Middle frontal gyrus (tissue), 1 donor: ENCODE measurements at regions not wholly inside any gene's neighbourhood (a gene's known extent, or its start where the extent isn't known, plus 50 kb on each side); places are given as distances from the start of the nearest gene placed in this dataset.
"Not testable (repeated sequence)": the region's sequence is repeated elsewhere in the genome, so short reads cannot be mapped to it uniquely, and the experiment has no call there.

Experiments used
- DNase-seq: peaks from one replicate; pipeline ENCODE4 v3.0.0-alpha.2; 2015; ENCODE audit warnings: low spot score; ENCODE audit errors: extremely low spot score

DNA sequence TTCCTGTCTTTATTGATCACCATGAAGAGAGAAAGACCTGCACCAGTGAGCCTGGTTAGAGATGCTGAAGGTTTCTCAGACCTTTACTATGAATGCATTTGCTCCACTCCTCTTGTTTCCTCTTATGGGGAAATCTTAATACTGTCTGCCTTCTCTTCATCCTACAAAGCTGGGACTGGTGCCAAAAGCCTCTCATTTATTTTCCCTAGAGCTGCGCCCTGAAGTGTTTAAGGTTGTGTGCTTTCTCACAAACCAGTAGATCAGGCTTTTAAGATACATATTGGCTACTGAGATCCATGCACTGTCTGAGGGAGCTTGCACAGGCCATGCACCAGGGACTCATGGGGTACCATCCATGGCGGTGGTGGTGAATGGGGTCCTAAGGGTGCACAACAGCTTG is 286.1 kb upstream of the PMFBP1 start:
- DNase-seq = no peak

DNA sequence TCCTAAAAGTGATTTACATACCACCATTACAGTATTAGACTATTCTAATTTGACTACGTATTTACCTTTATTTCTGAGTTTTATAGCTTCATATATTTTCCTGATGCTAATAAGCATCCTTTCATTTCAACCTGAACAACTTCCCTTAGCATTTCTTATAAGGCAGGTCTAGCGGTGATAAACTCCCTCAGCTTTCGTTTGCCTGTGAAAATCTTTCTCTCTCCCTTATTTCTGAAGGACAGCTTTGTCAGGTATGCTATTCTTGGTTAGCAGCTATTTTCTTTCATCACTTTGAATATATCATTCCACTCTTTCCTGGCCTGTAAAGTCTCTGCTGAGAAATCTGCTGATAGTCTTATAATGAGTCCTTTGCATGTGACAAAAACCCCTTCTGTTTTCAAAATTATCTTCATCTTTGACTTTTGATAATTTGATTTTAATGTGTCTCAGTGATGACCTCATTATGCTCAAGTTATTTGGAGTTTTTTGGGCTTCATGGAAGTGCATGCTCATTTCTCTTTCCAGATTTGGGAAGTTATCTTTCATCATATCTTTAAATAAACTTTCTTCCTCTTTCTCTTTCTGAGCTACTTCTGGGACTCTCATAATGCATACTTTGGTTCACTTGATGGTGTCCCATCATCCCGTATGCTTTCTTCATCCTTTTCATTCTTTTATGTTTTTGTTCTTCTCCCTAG is 285.4 kb upstream of the PMFBP1 start:
- no peak for DNase-seq

DNA sequence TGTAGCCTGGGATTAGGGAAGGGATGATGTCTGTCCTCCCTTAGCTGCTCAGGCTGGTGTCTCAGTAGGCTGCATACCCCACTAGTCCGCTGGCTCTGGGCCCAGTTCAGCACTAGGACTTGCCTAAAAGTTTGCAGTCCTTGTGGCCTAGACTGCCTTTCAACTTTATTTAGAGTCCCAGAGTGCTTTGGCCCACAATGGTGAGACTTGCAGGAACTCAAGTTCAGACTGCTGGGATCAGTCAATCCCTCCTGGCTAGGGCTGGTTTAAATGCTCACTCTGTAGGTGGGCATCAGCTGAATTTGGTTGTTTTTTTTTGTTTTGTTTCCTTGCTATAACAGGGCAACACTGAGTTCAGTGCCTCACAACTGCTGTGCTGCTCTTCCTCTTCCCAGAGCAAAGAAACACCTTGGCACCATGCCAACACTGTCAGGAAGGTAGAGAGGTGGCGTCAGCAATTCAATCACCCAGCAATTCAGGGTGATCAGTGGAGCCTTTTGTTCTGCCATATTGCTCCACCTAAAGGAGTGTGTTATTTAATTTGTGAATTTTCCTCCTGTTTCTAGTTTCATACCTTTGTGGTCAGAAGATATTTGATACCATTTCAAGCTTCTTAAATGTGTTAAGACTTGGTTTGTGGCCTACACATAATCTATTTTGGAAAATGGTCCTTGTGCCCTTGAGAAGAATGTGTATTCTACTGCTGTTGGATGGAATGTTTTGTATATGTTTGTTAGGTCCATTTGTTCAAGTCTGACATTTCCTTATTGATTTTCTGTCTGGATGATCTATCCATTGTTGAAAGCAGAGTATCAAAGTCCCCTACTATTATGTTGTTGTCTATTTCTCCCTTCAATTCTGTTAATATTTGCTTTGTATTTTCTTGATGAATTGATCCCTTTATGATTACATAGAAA is 284.0 kb upstream of the PMFBP1 start:
- DNase-seq = no peak

DNA sequence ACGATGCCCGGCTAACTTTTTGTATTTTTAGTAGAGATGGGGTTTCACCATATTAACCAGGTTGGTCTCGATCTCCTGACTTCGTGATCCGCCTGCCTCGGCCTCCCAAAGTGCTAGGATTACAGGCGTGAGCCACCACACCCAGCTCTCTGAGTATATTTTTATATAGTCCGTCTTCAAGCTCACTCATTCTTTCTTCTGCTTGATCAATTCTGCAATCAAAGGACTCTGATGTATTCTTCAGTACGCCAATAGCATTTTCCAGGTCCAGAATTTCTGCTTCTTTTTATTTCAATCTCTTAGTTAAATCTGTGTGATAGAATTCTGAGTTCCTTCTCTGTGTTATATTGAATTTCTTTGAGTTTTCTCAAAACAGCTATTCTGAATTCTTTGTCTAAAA is 281.9 kb upstream of the PMFBP1 start:
- not testable (repeated sequence) for DNase-seq

DNA sequence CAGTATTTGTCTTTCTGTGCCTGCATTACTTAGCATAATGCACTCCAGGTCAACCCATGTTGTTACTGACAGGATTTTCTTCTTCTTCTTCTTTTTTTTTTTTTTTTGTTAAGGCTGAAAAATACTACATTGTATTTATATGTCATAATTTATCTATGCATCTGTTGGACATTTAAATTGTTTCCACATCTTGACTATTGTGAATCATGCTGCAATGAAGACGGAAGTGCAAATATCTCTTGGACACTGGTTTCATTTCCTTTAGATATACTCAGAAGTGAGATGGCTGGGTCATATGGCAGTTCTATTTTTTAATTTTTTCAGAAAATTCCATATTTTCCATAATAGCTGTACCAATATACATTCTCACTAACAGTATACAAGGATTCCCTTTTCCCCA is 272.7 kb upstream of the PMFBP1 start:
- DNase-seq = no peak

DNA sequence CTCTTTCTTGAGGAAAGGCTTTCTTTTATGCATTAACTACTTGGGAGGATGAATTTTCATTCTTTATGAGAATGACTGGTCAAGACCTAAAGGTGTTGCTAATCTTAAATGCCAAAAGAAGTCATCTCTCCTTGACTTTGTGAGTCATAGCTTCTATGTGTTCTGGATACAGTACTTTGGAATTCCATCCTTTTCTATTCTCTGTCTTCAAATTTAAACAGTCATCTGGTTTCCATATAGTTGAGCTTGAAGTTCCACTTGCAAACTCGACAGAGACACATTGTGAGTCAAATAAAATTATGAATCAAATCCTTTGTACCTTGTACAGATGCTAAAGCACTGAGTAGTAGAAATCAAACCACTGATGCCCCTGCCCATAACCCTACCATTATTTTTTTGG is 271.9 kb upstream of the PMFBP1 start:
- DNase-seq = no peak

DNA sequence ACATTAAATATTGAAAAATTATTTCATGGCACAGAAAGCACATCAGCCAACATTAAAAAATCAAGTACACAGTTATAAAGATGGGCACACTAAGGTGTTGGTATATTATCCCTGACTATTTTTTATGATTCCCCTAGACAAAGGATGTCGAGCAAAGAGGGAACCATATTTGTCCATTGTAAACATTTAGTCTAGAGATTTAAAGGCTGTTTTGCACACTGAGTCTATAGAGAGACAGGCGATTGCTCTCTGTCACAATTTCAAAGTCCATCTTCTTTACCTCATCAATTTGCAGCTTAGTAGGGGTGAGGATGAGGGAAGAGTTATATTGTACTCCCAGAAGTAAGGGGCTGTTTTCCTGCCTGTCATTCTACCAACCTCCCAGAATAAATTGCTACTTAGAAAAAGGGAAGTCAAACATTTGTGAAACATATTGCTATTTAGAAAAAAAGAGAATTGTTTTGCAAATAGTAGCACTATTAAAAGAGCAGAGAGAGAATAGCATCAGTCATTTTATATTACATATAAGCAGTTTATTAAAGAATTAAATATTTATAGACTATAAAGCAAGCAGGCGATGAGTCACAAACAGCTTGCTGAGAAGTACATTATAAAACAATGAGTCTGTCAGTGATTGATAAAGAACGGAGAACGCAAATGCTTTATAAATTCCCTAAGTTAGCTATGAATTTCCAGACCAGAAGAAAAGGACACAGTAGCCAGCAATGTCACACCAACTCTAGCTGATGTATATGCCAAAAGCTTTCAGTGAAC is 270.6 kb upstream of the PMFBP1 start:
- DNase-seq = no peak

DNA sequence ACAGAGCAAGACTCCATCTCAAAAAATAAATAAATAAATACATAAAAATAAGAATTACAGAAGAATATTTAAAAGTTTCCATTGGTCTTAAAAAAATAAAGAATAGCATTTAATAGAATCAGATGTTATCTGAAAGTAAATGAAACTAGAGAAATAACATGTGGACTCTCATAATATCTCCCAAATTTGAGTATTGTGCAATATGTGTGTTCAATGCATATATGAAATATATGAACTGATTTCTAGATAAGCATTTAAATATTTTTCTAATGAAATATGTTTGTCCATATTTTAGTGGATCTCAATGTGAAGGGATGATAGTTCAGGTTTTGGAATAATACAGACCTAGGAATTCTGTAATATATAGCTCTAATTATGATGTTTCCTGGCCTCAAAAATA is 265.9 kb upstream of the PMFBP1 start:
- no peak for DNase-seq

DNA sequence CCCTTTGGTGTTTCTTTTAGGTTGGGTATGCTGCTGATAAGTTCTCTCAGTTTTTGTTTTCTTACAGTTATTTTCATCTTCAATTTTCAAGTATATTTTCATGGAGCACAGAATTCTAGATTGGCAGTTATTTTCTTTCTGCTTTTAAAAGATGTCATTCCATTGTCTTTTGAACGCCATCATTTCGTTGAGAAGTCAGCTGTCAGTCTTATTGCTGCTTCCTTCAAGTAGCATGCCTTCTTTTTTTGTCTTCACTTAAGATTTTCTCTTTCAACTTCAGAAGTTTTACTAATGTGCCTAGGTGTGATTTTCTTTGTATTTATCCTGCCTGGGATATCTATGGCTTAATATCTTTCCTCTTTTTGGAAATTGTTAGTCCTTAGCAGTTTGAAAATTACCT is 262.2 kb upstream of the PMFBP1 start:
- no peak for DNase-seq

DNA sequence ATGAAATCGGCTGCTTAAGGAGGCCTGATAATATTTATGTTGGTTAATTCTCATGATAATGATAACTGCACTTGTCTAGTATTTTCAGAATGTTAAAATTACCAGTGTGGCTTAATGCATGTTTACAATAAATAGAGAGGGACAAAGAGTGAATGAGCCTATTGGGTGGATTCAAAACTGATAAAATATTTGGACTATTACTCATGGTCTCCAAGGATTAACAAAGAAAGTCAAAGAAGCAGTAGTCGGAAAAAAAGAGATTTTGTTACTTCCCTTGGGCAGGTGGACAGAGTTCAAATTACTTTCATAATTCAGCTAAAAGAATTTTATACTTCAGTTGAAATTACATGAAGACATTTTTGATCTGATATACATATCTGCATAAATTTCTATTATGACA is 258.2 kb upstream of the PMFBP1 start:
- DNase-seq = no peak

DNA sequence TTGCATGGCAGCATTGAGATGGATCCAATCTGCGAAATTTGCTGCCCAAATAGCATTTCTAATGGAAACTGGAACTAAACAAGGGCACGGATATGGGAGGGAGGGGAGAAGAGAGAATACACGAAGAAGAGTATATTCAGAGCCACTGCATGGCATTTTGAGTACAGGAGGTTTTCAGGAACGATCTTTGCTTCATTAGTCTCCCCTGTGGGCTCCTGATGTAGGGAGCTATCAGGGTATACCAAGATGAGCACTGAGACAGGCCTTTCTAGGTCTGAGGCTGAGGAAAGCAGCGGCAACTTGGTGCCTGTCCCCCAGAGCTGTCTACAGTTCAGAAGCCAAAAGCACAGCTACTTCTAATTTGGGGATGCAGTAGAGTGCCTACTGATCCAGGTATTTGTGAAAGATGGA is 257.7 kb upstream of the PMFBP1 start:
- no peak for DNase-seq

DNA sequence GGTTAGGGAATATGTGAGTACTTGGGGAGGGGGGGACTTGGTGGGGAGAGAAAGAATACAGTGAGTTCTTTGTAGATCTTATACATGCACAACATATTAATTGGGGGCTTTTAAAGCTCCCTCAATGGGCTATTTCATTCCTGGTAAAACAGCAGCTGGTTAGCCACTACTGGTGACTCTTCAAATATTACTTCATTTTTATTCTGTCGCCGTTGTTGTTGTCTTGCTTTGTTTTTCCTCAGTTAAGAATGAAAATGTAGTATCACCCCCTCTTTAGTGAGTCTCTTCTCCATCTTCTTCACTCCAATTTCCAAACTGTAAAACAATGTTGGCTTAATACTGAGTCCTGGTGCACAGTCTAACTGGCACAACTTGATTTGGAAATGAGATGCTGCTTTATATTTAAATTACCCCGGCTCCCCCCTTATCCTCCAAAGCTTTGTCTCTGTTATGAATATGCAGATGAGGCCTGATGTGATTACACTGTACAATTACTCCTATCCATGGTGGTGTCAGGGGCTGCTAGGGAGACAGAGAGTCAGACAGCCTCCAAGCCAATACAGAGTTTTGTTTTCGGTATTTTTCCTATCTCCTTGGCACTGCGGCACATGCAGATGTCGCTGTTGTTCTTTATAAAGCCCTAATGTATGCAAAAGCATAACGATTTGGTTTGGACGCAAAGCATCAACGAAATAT is 256.9 kb upstream of the PMFBP1 start:
- peak; percentile 67 for DNase-seq

DNA sequence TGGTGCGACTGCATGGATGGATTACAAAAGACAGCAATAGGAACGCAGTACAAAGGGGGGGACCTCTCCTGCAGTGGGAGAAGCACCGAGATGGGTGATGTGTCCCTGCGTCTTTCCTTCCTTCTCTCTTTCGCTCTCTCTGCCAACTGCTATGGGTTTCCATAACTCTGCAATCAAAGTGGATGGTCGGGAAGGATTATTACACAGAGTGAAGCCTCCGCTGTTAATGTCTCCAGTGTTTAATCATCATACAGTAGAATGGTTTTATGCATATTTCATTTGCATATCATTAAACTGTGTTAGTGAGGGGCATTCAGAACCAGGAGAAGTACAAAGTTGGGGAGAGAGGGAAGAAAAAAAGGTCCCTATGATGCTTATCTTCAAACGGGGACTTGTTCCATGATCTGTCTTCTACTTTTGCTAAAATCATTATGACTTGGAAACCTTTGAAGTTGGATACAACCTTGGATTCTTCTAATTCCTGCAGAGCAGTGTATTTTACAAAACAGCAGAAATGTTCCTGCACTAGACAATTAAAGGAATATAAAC is 255.9 kb upstream of the PMFBP1 start:
- DNase-seq = no peak

DNA sequence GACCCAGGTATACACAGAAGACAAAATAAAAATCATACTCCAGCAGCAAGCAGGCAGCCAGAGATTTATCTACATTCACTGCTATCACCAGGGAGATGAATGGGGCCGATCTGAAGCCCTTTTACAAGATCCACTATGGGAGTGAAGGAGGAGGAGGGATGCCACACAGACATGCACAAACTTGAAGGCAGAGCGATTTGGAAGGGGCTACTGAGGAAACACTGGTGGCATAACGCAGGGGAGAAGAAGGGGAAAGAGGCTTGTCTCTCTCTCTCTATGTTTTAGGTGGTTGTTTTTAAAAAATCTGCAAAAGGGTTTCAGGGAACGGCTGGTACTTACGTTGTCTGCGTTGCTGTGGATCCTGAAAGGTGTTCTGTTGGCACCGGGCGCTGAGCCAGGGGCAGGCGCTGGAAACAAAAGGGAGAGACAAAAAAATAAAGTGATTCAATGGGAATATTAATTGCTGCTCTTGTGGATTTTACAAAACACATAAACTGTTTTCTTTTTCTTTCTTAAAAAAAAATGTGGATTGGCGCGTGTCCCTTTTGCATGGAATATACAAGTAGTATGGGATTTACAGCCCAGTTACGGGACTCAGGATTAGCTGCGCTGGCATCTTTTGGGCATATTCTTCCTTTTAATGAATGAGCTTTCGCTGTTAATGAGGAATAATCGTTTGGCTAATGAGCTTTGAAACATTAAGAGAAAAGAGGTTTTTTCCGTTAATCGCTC is 255.3 kb upstream of the PMFBP1 start:
- DNase-seq = no peak

DNA sequence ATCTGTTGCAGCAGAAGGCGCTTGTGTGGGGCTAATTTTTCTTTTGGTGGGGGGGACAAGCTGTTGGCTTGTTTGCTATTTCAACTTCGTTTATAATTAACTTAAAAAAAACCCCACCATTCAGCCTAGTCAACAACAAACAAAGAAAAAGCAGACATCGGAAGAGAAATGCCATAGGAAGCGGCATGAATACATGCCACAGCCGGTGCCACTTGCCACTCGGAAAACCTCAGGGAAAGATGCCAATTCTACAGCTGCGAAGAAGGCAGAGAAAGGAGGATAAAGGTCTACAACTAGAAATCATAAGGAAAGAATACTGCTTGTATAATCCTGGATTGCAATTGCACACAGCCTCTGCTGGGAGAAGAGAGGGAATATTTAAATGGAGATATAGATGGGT is 254.4 kb upstream of the PMFBP1 start:
- no peak for DNase-seq

DNA sequence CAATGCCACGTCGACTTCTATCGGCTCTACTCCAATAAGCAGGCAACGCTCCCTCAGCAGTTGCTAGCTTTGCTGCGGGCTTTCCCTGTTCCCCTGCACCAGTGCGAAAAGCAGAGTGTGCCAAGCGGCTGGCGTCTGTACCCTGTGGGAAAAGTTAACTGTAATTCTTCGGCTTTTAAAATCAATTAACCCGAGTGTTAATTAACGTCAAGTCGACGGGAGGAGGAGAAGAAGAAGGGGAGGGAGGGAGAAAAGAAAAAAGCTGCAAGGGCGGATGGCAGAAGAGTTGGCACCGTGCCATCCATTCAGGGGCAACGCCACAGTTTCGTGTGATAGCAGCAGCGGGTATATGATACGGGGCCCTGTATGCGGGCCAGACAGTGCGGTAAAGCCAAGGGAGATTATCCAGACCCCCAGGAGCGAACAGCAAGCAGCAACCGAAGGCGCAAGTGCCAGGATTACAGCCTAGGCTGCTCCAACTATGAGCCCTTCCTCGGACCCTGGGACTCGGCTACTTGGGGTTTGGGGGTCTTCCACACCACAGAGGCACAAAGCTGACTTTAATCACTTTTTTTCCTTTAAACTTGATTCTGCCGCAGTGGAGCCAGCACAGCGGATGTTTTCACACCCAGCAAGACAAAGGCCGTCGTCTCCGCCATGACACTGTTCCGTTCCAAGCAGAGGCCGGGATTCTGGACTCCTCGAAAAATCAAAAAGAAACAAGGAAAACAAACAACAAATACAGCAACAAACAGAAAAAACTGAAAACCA is 253.8 kb upstream of the PMFBP1 start:
- DNase-seq = peak; percentile 44

DNA sequence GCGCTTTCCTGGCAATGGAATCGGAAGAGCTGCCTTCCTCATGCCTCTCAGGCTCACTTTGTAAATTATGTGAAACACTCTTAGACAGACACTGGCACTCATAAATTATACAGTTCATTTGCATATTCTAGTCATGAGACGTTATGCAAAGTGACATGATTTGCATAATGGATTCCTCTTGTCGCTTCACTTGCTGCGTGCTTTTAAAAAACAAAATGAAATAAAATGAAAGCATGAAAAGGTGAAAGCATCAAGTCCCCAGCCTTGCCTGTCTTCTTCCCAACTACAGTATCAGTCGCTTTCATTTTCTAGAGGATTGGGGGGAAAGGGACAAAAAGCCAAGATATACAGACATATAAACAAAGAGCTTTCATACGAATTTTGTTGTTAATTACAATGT is 252.8 kb upstream of the PMFBP1 start:
- no peak for DNase-seq

DNA sequence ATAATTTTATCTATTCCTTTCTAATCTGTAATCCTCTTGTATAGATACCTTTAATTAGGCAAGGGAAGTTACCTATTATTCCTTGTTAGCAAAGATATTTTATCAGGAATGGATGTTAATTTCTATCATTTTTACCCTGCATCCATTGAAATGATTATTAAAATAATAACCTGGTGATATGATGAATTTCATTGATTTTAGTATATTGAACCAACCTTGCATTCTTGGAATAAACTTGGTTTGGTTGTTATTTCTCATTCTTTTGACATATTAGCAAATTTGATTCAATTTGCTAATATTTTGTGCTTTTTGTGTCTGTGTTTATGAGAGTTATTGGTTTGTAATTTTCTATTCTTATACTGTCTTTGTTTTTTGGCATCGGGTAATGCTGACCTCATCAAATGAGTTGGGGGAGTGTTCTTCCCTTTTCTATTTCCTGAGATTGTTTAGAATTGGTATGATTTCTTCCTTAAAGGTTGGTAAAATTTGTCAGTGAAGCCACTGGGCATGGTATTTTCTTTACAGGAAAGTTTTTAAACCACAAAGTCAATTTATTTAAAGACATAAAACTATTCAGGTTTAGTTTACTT is 250.4 kb upstream of the PMFBP1 start:
- no peak for DNase-seq

DNA sequence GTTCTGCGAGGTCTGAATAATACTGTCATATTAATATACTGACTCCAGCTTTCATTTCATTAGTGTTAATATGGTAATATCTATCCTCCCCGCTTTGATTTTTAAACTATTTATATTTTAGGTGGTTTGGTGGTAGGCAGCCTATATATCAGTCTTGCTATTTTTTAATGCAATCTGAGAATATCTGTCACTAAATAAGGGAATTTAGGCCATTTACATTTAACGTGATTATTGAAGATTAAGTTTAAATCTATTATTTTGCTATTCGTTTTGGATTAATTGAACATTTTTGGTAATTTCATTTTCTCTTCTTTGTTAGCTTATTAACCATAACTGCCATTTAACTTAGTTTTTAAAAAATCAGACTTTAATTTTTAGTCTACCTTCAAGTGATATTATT is 247.7 kb upstream of the PMFBP1 start:
- no peak for DNase-seq
